ENCODE measurements at regions not wholly inside any gene's neighbourhood (a gene's known extent, or its start where the extent isn't known, plus 50 kb on each side); places are given as distances from the start of the nearest gene placed in this dataset.

DNA sequence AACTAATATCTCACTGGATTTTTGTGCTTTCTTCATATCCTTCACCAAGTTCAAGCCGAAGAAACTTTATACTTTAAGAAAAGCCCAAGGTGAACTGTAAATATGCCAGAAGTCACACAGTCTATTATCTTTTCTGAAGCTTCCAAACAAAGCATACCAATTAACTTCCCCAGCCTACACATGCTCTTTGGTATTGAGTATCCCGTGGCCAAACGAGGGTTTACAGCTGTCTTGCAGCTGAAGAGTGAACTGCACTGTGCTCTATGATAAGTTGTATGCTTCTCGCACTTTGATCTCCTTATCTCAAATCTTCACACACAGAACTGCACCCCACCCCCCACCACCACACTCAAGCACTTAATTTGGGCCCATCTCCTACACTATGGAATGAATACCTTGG, 215.6 kb upstream of the VEPH1 start:
- H3K4me3 Mint-ChIP-seq = no peak overlapping the region
- no peak overlapping the region for H3K27ac ChIP-seq
- no peaks in the 10 kb centered on the region for H3K79me2 ChIP-seq (ENCODE audit: low read depth)
- H3K9me3 ChIP-seq (ENCODE audit: low read depth) = no peaks in the 10 kb centered on the region
- H3K9me3 Mint-ChIP-seq = peaks cover 4% of the 10 kb centered on the region
- H3K9ac ChIP-seq = no peak overlapping the region
- H3K4me2 ChIP-seq = no peak overlapping the region
- H2AFZ ChIP-seq (replicated peaks) = no peak overlapping the region
- H3K27me3 ChIP-seq = no peaks in the 10 kb centered on the region
- H3K36me3 ChIP-seq = no peaks in the 10 kb centered on the region
- no peak for DNase-seq (ENCODE audit: low spot score)
- H3K4me3 ChIP-seq = no peak overlapping the region
- H3K36me3 Mint-ChIP-seq = no peaks in the 10 kb centered on the region
- H3K27me3 Mint-ChIP-seq (ENCODE audit: insufficient read depth, low read depth) = peaks cover 6% of the 10 kb centered on the region
- no peaks in the 10 kb centered on the region for H3K4me1 ChIP-seq
- TF ChIP-seq EZH2 (IDR thresholded peaks at IDR 0.05) (no peak), EZH2phosphoT487 (IDR thresholded peaks at IDR 0.05) (no peak)
- TF ChIP-seq, protein P1, sequence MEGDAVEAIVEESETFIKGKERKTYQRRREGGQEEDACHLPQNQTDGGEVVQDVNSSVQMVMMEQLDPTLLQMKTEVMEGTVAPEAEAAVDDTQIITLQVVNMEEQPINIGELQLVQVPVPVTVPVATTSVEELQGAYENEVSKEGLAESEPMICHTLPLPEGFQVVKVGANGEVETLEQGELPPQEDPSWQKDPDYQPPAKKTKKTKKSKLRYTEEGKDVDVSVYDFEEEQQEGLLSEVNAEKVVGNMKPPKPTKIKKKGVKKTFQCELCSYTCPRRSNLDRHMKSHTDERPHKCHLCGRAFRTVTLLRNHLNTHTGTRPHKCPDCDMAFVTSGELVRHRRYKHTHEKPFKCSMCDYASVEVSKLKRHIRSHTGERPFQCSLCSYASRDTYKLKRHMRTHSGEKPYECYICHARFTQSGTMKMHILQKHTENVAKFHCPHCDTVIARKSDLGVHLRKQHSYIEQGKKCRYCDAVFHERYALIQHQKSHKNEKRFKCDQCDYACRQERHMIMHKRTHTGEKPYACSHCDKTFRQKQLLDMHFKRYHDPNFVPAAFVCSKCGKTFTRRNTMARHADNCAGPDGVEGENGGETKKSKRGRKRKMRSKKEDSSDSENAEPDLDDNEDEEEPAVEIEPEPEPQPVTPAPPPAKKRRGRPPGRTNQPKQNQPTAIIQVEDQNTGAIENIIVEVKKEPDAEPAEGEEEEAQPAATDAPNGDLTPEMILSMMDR (IDR thresholded peaks at IDR 0.05) = no peak
- H3K4me1 Mint-ChIP-seq = no peaks in the 10 kb centered on the region
- no peaks in the 10 kb centered on the region for H3F3A ChIP-seq (ENCODE audit: low read depth)
- no peak overlapping the region for H3K27ac Mint-ChIP-seq
- no peaks in the 10 kb centered on the region for H4K20me1 ChIP-seq (ENCODE audit: low read depth)

DNA sequence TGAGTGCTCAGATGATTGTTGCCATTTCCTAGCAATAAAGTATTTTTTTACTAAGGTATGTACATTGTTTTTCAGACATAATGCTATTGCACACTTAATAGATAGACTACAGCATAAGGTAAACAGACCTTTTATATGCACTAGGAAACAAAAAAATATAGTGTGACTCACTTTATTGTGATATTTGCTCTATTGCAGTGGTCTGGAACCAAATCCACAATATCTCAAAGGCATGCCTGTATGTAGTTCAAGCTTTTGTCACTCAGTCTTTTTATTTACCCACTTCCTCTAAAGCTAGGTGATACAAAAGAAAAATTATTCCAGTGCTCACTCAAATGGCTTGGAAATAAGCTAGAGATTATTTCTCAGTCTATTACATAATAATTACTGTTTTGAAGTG, 209.9 kb upstream of the VEPH1 start:
- H3K79me2 ChIP-seq (ENCODE audit: low read depth) = no peaks in the 10 kb centered on the region
- no peak overlapping the region for H3K27ac ChIP-seq
- H4K20me1 ChIP-seq (ENCODE audit: low read depth) = no peaks in the 10 kb centered on the region
- Mint-ChIP-seq H3K9me3 (peaks cover 3% of the 10 kb centered on the region), H3K27ac (no peak overlapping the region), H3K4me1 (no peaks in the 10 kb centered on the region), H3K36me3 (no peaks in the 10 kb centered on the region), H3K4me3 (no peak overlapping the region), H3K27me3 (ENCODE audit: insufficient read depth, low read depth) (peaks cover 4% of the 10 kb centered on the region)
- no peaks in the 10 kb centered on the region for H3K36me3 ChIP-seq
- no peak overlapping the region for H3K9ac ChIP-seq
- no peak overlapping the region for H2AFZ ChIP-seq (replicated peaks)
- no peaks in the 10 kb centered on the region for H3F3A ChIP-seq (ENCODE audit: low read depth)
- TF ChIP-seq EZH2 (IDR thresholded peaks at IDR 0.05) (no peak), EZH2phosphoT487 (IDR thresholded peaks at IDR 0.05) (no peak)
- TF ChIP-seq, protein P1 (IDR thresholded peaks at IDR 0.05) = no peak
- no peak overlapping the region for H3K4me3 ChIP-seq
- H3K27me3 ChIP-seq = no peaks in the 10 kb centered on the region
- DNase-seq (ENCODE audit: low spot score) = no peak
- H3K9me3 ChIP-seq (ENCODE audit: low read depth) = no peaks in the 10 kb centered on the region
- no peak overlapping the region for H3K4me2 ChIP-seq
- H3K4me1 ChIP-seq = no peaks in the 10 kb centered on the region

DNA sequence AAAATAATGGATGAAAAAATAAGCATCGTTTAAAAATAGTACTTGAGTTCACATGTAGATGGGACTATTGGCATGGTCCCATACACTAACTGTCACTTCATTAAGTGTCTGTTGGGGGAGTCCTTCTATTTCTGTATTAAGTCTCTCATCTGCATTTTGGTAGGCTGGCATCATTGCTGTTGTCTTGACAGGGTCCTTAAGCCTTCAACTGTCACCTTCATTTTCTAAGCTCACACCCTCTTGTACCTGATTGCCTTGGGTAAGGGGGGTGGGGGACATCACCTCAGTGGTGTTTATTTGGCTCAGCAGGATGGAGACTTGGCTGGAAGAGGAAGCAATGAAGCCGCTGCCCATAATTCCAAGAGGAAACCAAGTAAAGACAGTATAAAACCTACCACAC, 202.0 kb upstream of the VEPH1 start:
- H3K4me1 ChIP-seq = no peaks in the 10 kb centered on the region
- H3K27ac ChIP-seq = no peak overlapping the region
- H3F3A ChIP-seq (ENCODE audit: low read depth) = no peaks in the 10 kb centered on the region
- H3K4me3 ChIP-seq = no peak overlapping the region
- Mint-ChIP-seq H3K36me3 (no peaks in the 10 kb centered on the region), H3K27me3 (ENCODE audit: insufficient read depth, low read depth) (no peaks in the 10 kb centered on the region), H3K9me3 (no peaks in the 10 kb centered on the region), H3K27ac (no peak overlapping the region), H3K4me1 (peaks cover 4% of the 10 kb centered on the region), H3K4me3 (no peak overlapping the region)
- no peak for DNase-seq (ENCODE audit: low spot score)
- no peak overlapping the region for H3K9ac ChIP-seq
- no peaks in the 10 kb centered on the region for H3K36me3 ChIP-seq
- no peak overlapping the region for H2AFZ ChIP-seq (replicated peaks)
- no peaks in the 10 kb centered on the region for H3K79me2 ChIP-seq (ENCODE audit: low read depth)
- H3K27me3 ChIP-seq = no peaks in the 10 kb centered on the region
- TF ChIP-seq EZH2 (IDR thresholded peaks at IDR 0.05) (no peak), EZH2phosphoT487 (IDR thresholded peaks at IDR 0.05) (no peak)
- TF ChIP-seq, protein P1 (IDR thresholded peaks at IDR 0.05) = no peak
- no peaks in the 10 kb centered on the region for H4K20me1 ChIP-seq (ENCODE audit: low read depth)
- no peaks in the 10 kb centered on the region for H3K9me3 ChIP-seq (ENCODE audit: low read depth)
- H3K4me2 ChIP-seq = no peak overlapping the region

DNA sequence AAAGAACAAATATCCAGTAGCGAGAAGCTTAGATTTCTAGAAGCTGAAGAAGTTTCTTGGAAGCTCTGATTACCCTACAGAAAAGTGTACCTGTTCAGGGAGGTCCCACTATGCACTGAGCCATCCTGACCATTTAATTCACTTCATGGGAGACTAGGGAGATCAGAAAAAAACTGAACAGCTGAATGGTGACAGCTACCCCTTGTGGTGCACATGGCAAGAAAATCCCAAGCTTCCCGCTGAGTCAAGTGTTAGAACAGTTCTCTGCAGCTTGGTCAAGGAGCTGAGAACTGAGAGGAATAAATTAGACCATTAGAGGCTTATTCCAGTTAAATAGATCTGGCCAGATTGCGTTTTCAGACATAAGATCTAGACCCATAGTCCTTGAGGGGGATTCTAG, 197.2 kb upstream of the VEPH1 start:
- no peak overlapping the region for H3K9ac ChIP-seq
- H3F3A ChIP-seq (ENCODE audit: low read depth) = no peaks in the 10 kb centered on the region
- H3K36me3 ChIP-seq = no peaks in the 10 kb centered on the region
- no peak overlapping the region for H3K4me2 ChIP-seq
- H3K4me1 ChIP-seq = no peaks in the 10 kb centered on the region
- no peak overlapping the region for H3K27ac ChIP-seq
- H3K27ac Mint-ChIP-seq = no peak overlapping the region
- DNase-seq (ENCODE audit: low spot score) = peak; percentile 40
- no peaks in the 10 kb centered on the region for H3K79me2 ChIP-seq (ENCODE audit: low read depth)
- no peaks in the 10 kb centered on the region for H3K27me3 Mint-ChIP-seq (ENCODE audit: insufficient read depth, low read depth)
- no peaks in the 10 kb centered on the region for H3K27me3 ChIP-seq
- no peak overlapping the region for H3K4me3 Mint-ChIP-seq
- H3K4me1 Mint-ChIP-seq = peaks cover 4% of the 10 kb centered on the region
- H4K20me1 ChIP-seq (ENCODE audit: low read depth) = no peaks in the 10 kb centered on the region
- H3K9me3 ChIP-seq (ENCODE audit: low read depth) = no peaks in the 10 kb centered on the region
- TF ChIP-seq EZH2phosphoT487 (IDR thresholded peaks at IDR 0.05) (no peak), EZH2 (IDR thresholded peaks at IDR 0.05) (no peak)
- TF ChIP-seq, protein P1 (IDR thresholded peaks at IDR 0.05) = no peak
- H3K4me3 ChIP-seq = no peak overlapping the region
- no peak overlapping the region for H2AFZ ChIP-seq (replicated peaks)
- H3K9me3 Mint-ChIP-seq = no peaks in the 10 kb centered on the region
- no peaks in the 10 kb centered on the region for H3K36me3 Mint-ChIP-seq

Measured in neural progenitor cell (in vitro differentiated cells).